WTC11 (cell line): ENCODE measurements at regions not wholly inside any gene's neighbourhood (a gene's known extent, or its start where the extent isn't known, plus 50 kb on each side); places are given as distances from the start of the nearest gene placed in this dataset.

Experiments
- ATAC-seq: fragments of 200-7000 bp; cut with Tn5 transposase; 2 replicates; pipeline ENCODE4 v1.10.0; 2021; ENCODE audit warnings: mild to moderate bottlenecking, moderate library complexity
- CTCF ChIA-PET: fragments of 300-600 bp; sonication (Branson Sonifier 250); formaldehyde crosslinking; loops from one replicate; lab custom pipeline; 2021; ENCODE audit warnings: antibody characterized with exemption; lab: Charles Lee
- POLR2A ChIA-PET: fragments of 350-600 bp; sonication (Branson Sonifier 250); formaldehyde crosslinking; loops from one replicate; lab custom pipeline; 2021; ENCODE audit warnings: antibody characterized with exemption; lab: Charles Lee
- DNase-seq: peaks from one replicate; pipeline ENCODE4 v3.0.0; 2021; ENCODE audit warnings: low spot score
- H3K27ac Mint-ChIP-seq: 2 replicates; pipeline ENCODE4 v1.8.0; 2021; ENCODE audit warnings: mixed read lengths
- H3K27me3 Mint-ChIP-seq: 2 replicates; pipeline ENCODE4 v1.8.0; 2021; ENCODE audit warnings: low read depth, mild to moderate bottlenecking, moderate library complexity, mixed read lengths
- H3K36me3 Mint-ChIP-seq: 2 replicates; pipeline ENCODE4 v1.8.0; 2021; ENCODE audit warnings: mixed read lengths
- H3K4me1 Mint-ChIP-seq: 2 replicates; pipeline ENCODE4 v1.8.0; 2022; ENCODE audit warnings: mixed read lengths
- H3K4me3 Mint-ChIP-seq: 2 replicates; pipeline ENCODE4 v1.8.0; 2021; ENCODE audit warnings: mild to moderate bottlenecking, moderate library complexity, mixed read lengths
- H3K9me3 Mint-ChIP-seq: 2 replicates; pipeline ENCODE4 v1.8.0; 2021; ENCODE audit warnings: mixed read lengths
- AFF4 ChIP-seq: sonication (generic); formaldehyde crosslinking; IDR thresholded peaks from 2 replicates; pipeline ENCODE4 v1.8.1; 2023; ENCODE audit warnings: mild to moderate bottlenecking, missing genetic modification reagents, borderline replicate concordance
- ARID4B ChIP-seq: sonication (generic); formaldehyde crosslinking; IDR thresholded peaks from 2 replicates; pipeline ENCODE4 v1.8.0; 2023; ENCODE audit warnings: missing genetic modification reagents, mild to moderate bottlenecking, borderline replicate concordance
- CREM ChIP-seq: sonication (generic); formaldehyde crosslinking; IDR thresholded peaks from 2 replicates; pipeline ENCODE4 v1.8.1; 2022; ENCODE audit warnings: mild to moderate bottlenecking, missing genetic modification reagents, moderate library complexity
- EMX1 ChIP-seq: fragments of 250-450 bp; sonication (Bioruptor Pico); IDR thresholded peaks from 2 replicates; pipeline ENCODE4 v1.8.0; 2021; ENCODE audit warnings: mild to moderate bottlenecking
- GABPB1 ChIP-seq: sonication (generic); formaldehyde crosslinking; IDR thresholded peaks from 2 replicates; pipeline ENCODE4 v1.8.1; 2023; ENCODE audit warnings: mild to moderate bottlenecking, missing genetic modification reagents
- HMGA2 ChIP-seq: fragments of 250-450 bp; sonication (Bioruptor Pico); IDR thresholded peaks from 2 replicates; pipeline ENCODE4 v1.4.0; 2021; ENCODE audit warnings: mild to moderate bottlenecking, moderate library complexity
- MYBL2 ChIP-seq: sonication (generic); formaldehyde crosslinking; IDR thresholded peaks from 2 replicates; pipeline ENCODE4 v1.8.1; 2023; ENCODE audit warnings: mild to moderate bottlenecking, moderate library complexity, missing genetic modification reagents
- NFE2L1 ChIP-seq: sonication (generic); formaldehyde crosslinking; IDR thresholded peaks from 2 replicates; pipeline ENCODE4 v1.8.1; 2023; ENCODE audit warnings: missing genetic modification reagents
- NR1H2 ChIP-seq: sonication (generic); formaldehyde crosslinking; IDR thresholded peaks from 2 replicates; pipeline ENCODE4 v1.9.0; 2021; ENCODE audit warnings: mild to moderate bottlenecking, moderate library complexity, missing genetic modification reagents
- OVOL2 ChIP-seq: fragments of 250-450 bp; sonication (Bioruptor Pico); IDR thresholded peaks from 2 replicates; pipeline ENCODE4 v1.9.0; 2021; ENCODE audit warnings: mild to moderate bottlenecking, borderline replicate concordance
- PRRX2 ChIP-seq: fragments of 250-450 bp; sonication (Bioruptor Pico); IDR thresholded peaks from 2 replicates; pipeline ENCODE4 v1.8.0; 2021; ENCODE audit warnings: mild to moderate bottlenecking
- SMAD3 ChIP-seq: sonication (generic); formaldehyde crosslinking; IDR thresholded peaks from 2 replicates; pipeline ENCODE4 v1.8.0; 2022; ENCODE audit warnings: missing genetic modification reagents, mild to moderate bottlenecking, borderline replicate concordance
- SOX15 ChIP-seq: fragments of 250-450 bp; sonication (Bioruptor Pico); IDR thresholded peaks from 2 replicates; pipeline ENCODE4 v1.9.0; 2021; ENCODE audit warnings: mild to moderate bottlenecking
- TEAD1 ChIP-seq: sonication (generic); formaldehyde crosslinking; IDR thresholded peaks from 2 replicates; pipeline ENCODE4 v1.8.0; 2022; ENCODE audit warnings: mild to moderate bottlenecking, missing genetic modification reagents
- USF2 ChIP-seq: sonication (generic); formaldehyde crosslinking; IDR thresholded peaks from 2 replicates; pipeline ENCODE4 v1.8.1; 2023; ENCODE audit warnings: mild to moderate bottlenecking, missing genetic modification reagents, moderate library complexity
- ZMAT4 ChIP-seq: fragments of 250-450 bp; sonication (Bioruptor Pico); IDR thresholded peaks from 2 replicates; pipeline ENCODE4 v1.9.0; 2021; ENCODE audit warnings: mild to moderate bottlenecking
- ZNF423 ChIP-seq: fragments of 250-450 bp; sonication (Bioruptor Pico); IDR thresholded peaks from 2 replicates; pipeline ENCODE4 v2.1.2; 2022; ENCODE audit warnings: mild to moderate bottlenecking, moderate library complexity
- TF ChIP-seq, protein P1 (sequence below): sonication (generic); formaldehyde crosslinking; IDR thresholded peaks from 2 replicates; pipeline ENCODE4 v1.8.0; 2023; ENCODE audit warnings: missing genetic modification reagents
- TF ChIP-seq, protein P2 (sequence below): fragments of 250-450 bp; sonication (Bioruptor Pico); IDR thresholded peaks from 2 replicates; pipeline ENCODE4 v1.9.0; 2021; ENCODE audit warnings: mild to moderate bottlenecking

DNA sequence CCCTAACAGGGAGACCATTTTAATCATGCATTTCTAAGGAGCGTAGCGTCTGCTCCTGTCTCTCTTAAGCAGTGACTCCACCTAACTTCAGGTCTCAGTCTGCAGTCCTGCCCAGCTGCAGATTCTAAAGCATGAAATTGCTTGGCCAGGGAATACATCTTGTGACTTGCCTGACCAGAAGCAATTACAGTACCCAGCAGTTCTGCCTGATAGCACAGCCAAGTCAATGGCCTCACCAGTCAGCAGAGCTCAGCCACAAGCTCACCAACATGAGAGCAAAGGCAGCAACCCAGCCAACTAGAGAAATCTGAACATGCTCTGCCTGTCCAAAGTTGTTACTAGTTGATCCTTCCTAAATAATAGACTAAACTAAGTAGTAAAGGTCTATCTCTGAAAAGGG is 2011.9 kb upstream of the PCDH10 start (continued):
- TF ChIP-seq AFF4 (CRISPR knock-in tag) (no peak), ZMAT4 (CRISPR knock-in tag) (no peak), NR1H2 (CRISPR knock-in tag) (no peak), SOX15 (CRISPR knock-in tag) (no peak), CREM (no peak), OVOL2 (CRISPR knock-in tag) (no peak), EMX1 (CRISPR knock-in tag) (no peak), SMAD3 (CRISPR knock-in tag) (no peak), USF2 (CRISPR knock-in tag) (no peak)
- TF ChIP-seq, protein P1, sequence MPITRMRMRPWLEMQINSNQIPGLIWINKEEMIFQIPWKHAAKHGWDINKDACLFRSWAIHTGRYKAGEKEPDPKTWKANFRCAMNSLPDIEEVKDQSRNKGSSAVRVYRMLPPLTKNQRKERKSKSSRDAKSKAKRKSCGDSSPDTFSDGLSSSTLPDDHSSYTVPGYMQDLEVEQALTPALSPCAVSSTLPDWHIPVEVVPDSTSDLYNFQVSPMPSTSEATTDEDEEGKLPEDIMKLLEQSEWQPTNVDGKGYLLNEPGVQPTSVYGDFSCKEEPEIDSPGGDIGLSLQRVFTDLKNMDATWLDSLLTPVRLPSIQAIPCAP: no peak
- TF ChIP-seq, all 79 proteins: peak for 0

DNA sequence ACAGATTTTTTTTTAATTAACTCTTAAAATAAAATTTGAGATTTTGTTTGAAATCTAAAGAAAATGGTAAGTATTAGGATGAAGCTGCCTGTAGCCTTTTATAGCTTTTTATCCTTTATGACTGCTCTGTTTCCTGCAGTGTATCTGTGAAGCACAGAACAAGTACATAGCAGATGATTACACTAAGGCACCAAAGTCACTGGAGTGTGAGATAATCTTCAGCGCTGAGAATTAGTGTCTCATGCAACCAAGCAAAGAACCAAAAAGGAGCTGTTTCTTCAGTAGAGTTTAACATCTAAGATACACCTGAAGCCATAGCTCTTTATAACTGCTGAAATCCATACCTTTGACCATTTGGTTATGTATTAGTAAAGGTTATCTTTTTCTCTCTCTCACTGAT is 1989.8 kb upstream of the PCDH10 start:
- TF ChIP-seq, protein P2, sequence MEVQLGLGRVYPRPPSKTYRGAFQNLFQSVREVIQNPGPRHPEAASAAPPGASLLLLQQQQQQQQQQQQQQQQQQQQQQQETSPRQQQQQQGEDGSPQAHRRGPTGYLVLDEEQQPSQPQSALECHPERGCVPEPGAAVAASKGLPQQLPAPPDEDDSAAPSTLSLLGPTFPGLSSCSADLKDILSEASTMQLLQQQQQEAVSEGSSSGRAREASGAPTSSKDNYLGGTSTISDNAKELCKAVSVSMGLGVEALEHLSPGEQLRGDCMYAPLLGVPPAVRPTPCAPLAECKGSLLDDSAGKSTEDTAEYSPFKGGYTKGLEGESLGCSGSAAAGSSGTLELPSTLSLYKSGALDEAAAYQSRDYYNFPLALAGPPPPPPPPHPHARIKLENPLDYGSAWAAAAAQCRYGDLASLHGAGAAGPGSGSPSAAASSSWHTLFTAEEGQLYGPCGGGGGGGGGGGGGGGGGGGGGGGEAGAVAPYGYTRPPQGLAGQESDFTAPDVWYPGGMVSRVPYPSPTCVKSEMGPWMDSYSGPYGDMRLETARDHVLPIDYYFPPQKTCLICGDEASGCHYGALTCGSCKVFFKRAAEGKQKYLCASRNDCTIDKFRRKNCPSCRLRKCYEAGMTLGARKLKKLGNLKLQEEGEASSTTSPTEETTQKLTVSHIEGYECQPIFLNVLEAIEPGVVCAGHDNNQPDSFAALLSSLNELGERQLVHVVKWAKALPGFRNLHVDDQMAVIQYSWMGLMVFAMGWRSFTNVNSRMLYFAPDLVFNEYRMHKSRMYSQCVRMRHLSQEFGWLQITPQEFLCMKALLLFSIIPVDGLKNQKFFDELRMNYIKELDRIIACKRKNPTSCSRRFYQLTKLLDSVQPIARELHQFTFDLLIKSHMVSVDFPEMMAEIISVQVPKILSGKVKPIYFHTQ (CRISPR knock-in tag): no peak
- TF ChIP-seq TEAD1 (no peak), ZNF423 (no peak), ARID4B (CRISPR knock-in tag) (no peak), PRRX2 (no peak), NR1H2 (CRISPR knock-in tag) (no peak), HMGA2 (no peak), SMAD3 (CRISPR knock-in tag) (no peak), MYBL2 (no peak), GABPB1 (no peak), NFE2L1 (no peak)
- Mint-ChIP-seq H3K27ac (no peak overlapping the region), H3K27me3 (no peaks in the 10 kb centered on the region), H3K4me3 (no peak overlapping the region), H3K36me3 (no peaks in the 10 kb centered on the region), H3K9me3 (0 out of 2 replicates have a peak, but pooled peaks cover 5% of the 10 kb centered on the region), H3K4me1 (peaks cover 18% of the 10 kb centered on the region)
- ChIA-PET POLR2A (no interaction called here), CTCF (no interaction called here)
- ATAC-seq (no peak), DNase-seq (no peak)
